GM12874 (cell line): ENCODE measurements at regions not wholly inside any gene's neighbourhood (a gene's known extent, or its start where the extent isn't known, plus 50 kb on each side); places are given as distances from the start of the nearest gene placed in this dataset.

Experiments
- CTCF ChIP-seq: IDR thresholded peaks from 2 replicates; pipeline ENCODE4 v1.5.1; 2011; ENCODE audit warnings: low read depth, mild to moderate bottlenecking, control low read depth, low read length, moderate library complexity; ENCODE audit not compliant: insufficient read depth

DNA sequence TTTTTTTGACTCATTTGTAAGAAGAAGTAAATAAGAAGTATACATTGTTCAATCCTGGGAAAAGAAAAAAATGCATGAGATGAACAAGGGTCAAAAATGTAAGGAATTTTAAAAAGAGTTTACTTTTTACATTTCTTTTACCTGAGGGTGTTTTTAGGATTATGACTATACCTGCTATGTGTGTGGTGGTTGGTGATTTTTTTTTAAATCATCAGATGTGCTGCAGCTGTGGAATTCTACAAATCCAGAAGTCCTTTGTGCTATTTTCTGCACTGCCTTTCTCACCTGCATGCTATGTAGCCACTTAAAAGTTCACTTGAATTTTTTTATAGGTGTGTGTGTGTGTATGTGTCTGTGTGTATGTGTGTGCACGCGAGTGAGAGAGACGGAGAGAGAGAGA, 185.3 kb downstream of the FAT3 start:
- no peak for TF ChIP-seq CTCF

DNA sequence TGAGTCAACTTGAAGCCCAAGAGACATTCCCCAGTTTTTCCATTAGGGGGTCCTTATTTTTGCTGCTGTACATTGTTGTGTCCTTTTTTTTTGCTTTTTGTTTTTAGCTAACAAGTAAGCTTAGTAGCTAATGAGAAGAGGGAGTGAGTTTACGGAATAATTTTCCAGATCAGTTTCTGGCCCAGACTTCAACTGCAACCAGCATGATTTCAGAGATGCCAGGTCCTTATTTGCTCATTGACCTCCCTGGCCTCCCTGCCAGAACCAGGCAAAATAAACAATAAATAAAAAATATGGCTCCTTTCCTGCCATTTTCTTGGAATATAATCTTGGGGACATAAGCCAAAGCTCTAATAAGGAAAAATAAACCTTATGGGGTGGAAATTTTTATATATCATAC, 185.9 kb downstream of the FAT3 start:
- TF ChIP-seq CTCF, result no peak

GRCh38 chr11:92411431-92411830, 186.8 kb downstream of the FAT3 start:
- TF ChIP-seq CTCF, result no peak

GRCh38 chr11:92413757-92414513, 189.3 kb downstream of the FAT3 start:
- no peak for TF ChIP-seq CTCF

- TF ChIP-seq CTCF, result no peak
These were observed 192.5 kb downstream of the FAT3 start for GRCh38 chr11:92416971-92417725.

GRCh38 chr11:92423115-92424034, 198.8 kb downstream of the FAT3 start:
- no peak for TF ChIP-seq CTCF

- TF ChIP-seq CTCF, result no peak
These were observed 199.7 kb downstream of the FAT3 start for GRCh38 chr11:92424281-92424680.
